Liver (tissue), 8 donors: ENCODE measurements at regions not wholly inside any gene's neighbourhood (a gene's known extent, or its start where the extent isn't known, plus 50 kb on each side); places are given as distances from the start of the nearest gene placed in this dataset.

Source experiments
- DNase-seq: peaks from one replicate; pipeline ENCODE4 v3.0.0-alpha.2; 2017; ENCODE audit warnings: low spot score
- H3K27ac ChIP-seq, 2 donors: one replicate each; pipeline ENCODE4 v1.7.0; 2013; ENCODE audit warnings: inconsistent platforms in 2 of 2, low read length in 2 of 2, control low read depth in 1 of 2, low read depth in 1 of 2, mild to moderate bottlenecking in 1 of 2
- H3K27me3 ChIP-seq, 4 donors: one replicate each; pipeline versions ENCODE4 v1.6.1 to v1.7.0; 2013; ENCODE audit warnings: low read length in 3 of 4, inconsistent platforms in 1 of 4, mild to moderate bottlenecking in 1 of 4, moderate library complexity in 1 of 4; ENCODE audit not compliant: control insufficient read depth in 4 of 4, insufficient read depth in 4 of 4
- H3K36me3 ChIP-seq, 4 donors: one replicate each; pipeline versions ENCODE4 v1.6.1 to v1.7.0; 2013; ENCODE audit warnings: low read length in 3 of 4, mild to moderate bottlenecking in 3 of 4, low read depth in 1 of 4, moderate library complexity in 1 of 4; ENCODE audit not compliant: control insufficient read depth in 4 of 4, insufficient read depth in 3 of 4
- H3K4me1 ChIP-seq, 4 donors: one replicate each; pipeline versions ENCODE4 v1.6.1 to v1.7.0; 2013; ENCODE audit warnings: low read length in 3 of 4, mild to moderate bottlenecking in 3 of 4, moderate library complexity in 1 of 4; ENCODE audit not compliant: control insufficient read depth in 4 of 4, insufficient read depth in 4 of 4
- H3K4me3 ChIP-seq, 3 donors: one replicate each; pipeline versions ENCODE4 v1.6.1 to v1.7.0; 2013; ENCODE audit warnings: low read length in 3 of 3, control low read depth in 1 of 3, low read depth in 1 of 3, mild to moderate bottlenecking in 1 of 3
- H3K9ac ChIP-seq, 2 donors: one replicate each; pipeline ENCODE4 v1.7.0; 2013; ENCODE audit warnings: low read length in 2 of 2, mild to moderate bottlenecking in 2 of 2, moderate library complexity in 2 of 2, control low read depth in 1 of 2, low read depth in 1 of 2
- H3K9me3 ChIP-seq, 4 donors: one replicate each; pipeline versions ENCODE4 v1.6.1 to v1.7.0; 2013; ENCODE audit warnings: low read length in 3 of 4; ENCODE audit not compliant: control insufficient read depth in 4 of 4
- ATF3 ChIP-seq: IDR thresholded peaks from 2 replicates; pipeline ENCODE4 v1.6.1; 2016; ENCODE audit warnings: antibody characterized with exemption
- CTCF ChIP-seq: fragments of 150-350 bp; IDR thresholded peaks from 2 replicates; pipeline ENCODE4 v1.5.1; 2017; ENCODE audit warnings: improper control_type of control experiment, low read depth, low read length; ENCODE audit not compliant: missing input control
- FOXA2 ChIP-seq: IDR thresholded peaks from 2 replicates; pipeline ENCODE4 v1.6.1; 2016; ENCODE audit warnings: antibody characterized with exemption
- GABPA ChIP-seq, 2 donors: IDR thresholded peaks in 1 of 2; conservative IDR thresholded peaks in 1 of 2; 2 replicates each; pipeline ENCODE4 v1.6.1; 2016; ENCODE audit warnings: antibody characterized with exemption in 2 of 2, mild to moderate bottlenecking in 1 of 2, moderate library complexity in 1 of 2
- HNF4G ChIP-seq: IDR thresholded peaks from 2 replicates; pipeline ENCODE4 v1.6.1; 2016; ENCODE audit warnings: antibody characterized with exemption
- JUND ChIP-seq, 2 donors: IDR thresholded peaks; 2 replicates each; pipeline ENCODE4 v1.6.1; 2016; ENCODE audit warnings: antibody characterized with exemption in 2 of 2
- MAX ChIP-seq: IDR thresholded peaks from 2 replicates; pipeline ENCODE4 v1.6.1; 2016; ENCODE audit warnings: antibody characterized with exemption
- NR2F2 ChIP-seq: IDR thresholded peaks from 2 replicates; pipeline ENCODE4 v1.6.1; 2016; ENCODE audit warnings: antibody characterized with exemption
- RAD21 ChIP-seq, 2 donors: IDR thresholded peaks; 2 replicates each; pipeline ENCODE4 v1.6.1; 2016; ENCODE audit warnings: antibody characterized with exemption in 2 of 2, mild to moderate bottlenecking in 2 of 2
- REST ChIP-seq: IDR thresholded peaks from 2 replicates; pipeline ENCODE4 v1.6.1; 2016; ENCODE audit warnings: antibody characterized with exemption, mild to moderate bottlenecking
- RXRA ChIP-seq, 2 donors: IDR thresholded peaks; 2 replicates each; pipeline ENCODE4 v1.6.1; 2017 to 2018; ENCODE audit warnings: antibody characterized with exemption in 2 of 2, mild to moderate bottlenecking in 1 of 2
- SP1 ChIP-seq: IDR thresholded peaks from 2 replicates; pipeline ENCODE4 v1.6.1; 2018; ENCODE audit warnings: antibody characterized with exemption, mild to moderate bottlenecking
- TAF1 ChIP-seq: conservative IDR thresholded peaks from 2 replicates; pipeline ENCODE4 v1.6.1; 2016; ENCODE audit warnings: antibody characterized with exemption, mild to moderate bottlenecking
- YY1 ChIP-seq: IDR thresholded peaks from 2 replicates; pipeline ENCODE4 v1.6.1; 2016; ENCODE audit warnings: antibody characterized with exemption, mild to moderate bottlenecking
- ZBTB33 ChIP-seq: IDR thresholded peaks from 2 replicates; pipeline ENCODE4 v1.6.1; 2016; ENCODE audit warnings: antibody characterized with exemption
- WGBS: extraction: QIAGEN DNeasy Blood & Tissue Kit; methylation state at CpG from one replicate; pipeline ENCODE4 v1.1.7; 2013; 5-methylcytosine and 5-hydroxymethylcytosine counted together
- donor health status: healthy.
- donor health status: healthy.
- donor health status: healthy.
- donor health status: healthy.
- donor health status: healthy.

GRCh38 chr5:1642621-1643061 is 118.9 kb upstream of the LPCAT1 start:
- no peaks in the 10 kb centered on the region for H3K36me3 ChIP-seq
- no peak overlapping the region for H3K27ac ChIP-seq
- WGBS = 73% methylated on average over 11 of the region's 11 CpGs
- H3K4me1 ChIP-seq = peaks cover 0 to 8% (median 1%) of the 10 kb centered on the region in 4 donors
- H3K27me3 ChIP-seq = peaks cover 0 to 4% (median 2%) of the 10 kb centered on the region in 4 donors
- TF ChIP-seq RAD21 (IDR thresholded peaks at IDR 0.05) (no peak), SP1 (no peak), NR2F2 (no peak), RXRA (IDR thresholded peaks at IDR 0.05) (no peak), ZBTB33 (no peak), GABPA (IDR thresholded peaks at IDR 0.05 in 1 of 2, conservative IDR thresholded peaks at IDR 0.05 in 1 of 2) (no peak), ATF3 (no peak), MAX (no peak), FOXA2 (no peak), REST (no peak), JUND (IDR thresholded peaks at IDR 0.05) (no peak), HNF4G (no peak), CTCF (no peak)
- H3K4me3 ChIP-seq = no peak overlapping the region
- H3K9ac ChIP-seq = no peak overlapping the region
- no peaks in the 10 kb centered on the region for H3K9me3 ChIP-seq
- DNase-seq = no peak

GRCh38 chr5:1642221-1642620 is 118.5 kb upstream of the LPCAT1 start:
- 75% methylated on average over 8 of the region's 8 CpGs for WGBS
- no peak for TF ChIP-seq YY1
- no peak for TF ChIP-seq TAF1
- Histone ChIP-seq H3K4me1 (peaks cover 0 to 8% (median 1%) of the 10 kb centered on the region in 4 donors), H3K27ac (no peak overlapping the region), H3K9ac (no peak overlapping the region), H3K4me3 (no peak overlapping the region), H3K9me3 (no peaks in the 10 kb centered on the region), H3K27me3 (peaks cover 0 to 4% (median 2%) of the 10 kb centered on the region in 4 donors), H3K36me3 (no peaks in the 10 kb centered on the region)
- DNase-seq = no peak
